HL-60/S4 treated with phorbol 12-myristate 13-acetate at 8.2 ng/mL for 4 days and 3 days (cell line): ENCODE measurements at regions not wholly inside any gene's neighbourhood (a gene's known extent, or its start where the extent isn't known, plus 50 kb on each side); places are given as distances from the start of the nearest gene placed in this dataset.
"Not testable (repeated sequence)": the region's sequence is repeated elsewhere in the genome, so short reads cannot be mapped to it uniquely, and the experiment has no call there.

Source experiments
- in situ Hi-C: fragments of 300-500 bp; cut with MboI; formaldehyde crosslinking; loops from 2 replicates; pipeline ENCODE4 v1.15.0; 2022; ENCODE audit warnings: low sequenced_read_pairs

DNA sequence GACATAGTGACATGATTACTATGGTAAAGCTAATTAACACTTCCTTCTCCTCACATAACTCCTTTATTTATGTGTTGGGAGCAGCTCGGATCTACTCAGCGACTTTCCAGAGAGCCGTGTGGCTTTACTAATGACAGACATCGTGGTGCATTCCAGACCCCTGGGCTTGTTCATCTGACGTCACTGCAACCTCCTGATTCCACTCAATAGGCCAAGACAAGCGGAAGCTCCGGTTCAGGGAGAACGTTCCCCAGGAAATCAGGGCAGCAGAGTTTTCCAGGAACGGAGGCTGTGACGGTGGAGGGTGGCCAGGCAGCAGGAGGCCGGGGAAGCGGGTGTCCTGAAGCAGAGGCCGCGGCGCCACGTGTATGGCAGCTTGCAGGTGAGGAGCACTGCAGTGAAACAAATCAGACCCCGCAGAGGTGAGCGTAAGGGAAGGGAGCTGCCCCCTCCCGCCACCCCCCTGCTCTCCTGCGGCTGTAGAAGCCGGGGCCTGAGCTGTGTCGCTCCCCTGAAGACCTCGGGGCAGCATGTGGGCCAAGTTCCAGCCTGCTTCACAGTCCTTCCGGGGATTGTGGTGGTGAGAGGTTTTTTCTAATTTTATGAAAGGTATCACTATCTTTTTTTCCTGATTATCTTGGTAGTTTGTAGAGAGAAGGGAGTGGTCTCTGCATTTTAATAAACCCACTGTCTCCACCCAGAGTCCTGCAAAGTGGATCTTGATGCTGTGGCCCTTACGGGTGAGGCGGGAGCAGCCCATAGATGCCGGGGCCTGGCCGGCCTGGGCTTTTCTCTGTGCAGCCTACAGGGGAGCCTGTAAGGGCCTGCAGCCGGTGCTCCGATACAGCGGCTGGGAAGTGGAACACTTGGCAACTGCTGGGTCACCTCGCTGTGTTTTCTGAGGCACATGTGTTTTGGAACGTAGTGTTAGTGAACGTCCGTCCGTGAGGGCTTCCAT is 220.4 kb upstream of the IRX4 start:
- in situ Hi-C loops, result no loop called here

DNA sequence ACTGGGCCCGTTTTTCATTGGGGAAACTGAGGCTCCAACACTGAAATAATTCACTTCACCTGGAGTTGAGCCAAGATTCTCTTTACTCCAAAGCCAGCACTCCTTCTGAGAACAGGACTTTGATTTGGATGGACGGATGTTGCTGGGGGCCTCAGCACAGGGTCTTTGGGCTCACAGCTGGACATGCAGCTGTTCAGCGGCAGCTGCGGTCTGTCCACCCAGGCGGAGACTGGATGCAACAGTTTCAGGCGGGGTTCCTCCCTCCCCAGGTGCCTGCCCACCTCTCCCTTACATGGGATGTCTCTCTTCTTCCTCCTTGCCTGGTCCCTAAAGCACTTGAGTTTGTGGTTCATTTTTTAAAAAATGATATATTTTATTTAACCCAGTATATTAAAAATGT is 219.0 kb upstream of the IRX4 start:
- in situ Hi-C loops, result no loop called here

DNA sequence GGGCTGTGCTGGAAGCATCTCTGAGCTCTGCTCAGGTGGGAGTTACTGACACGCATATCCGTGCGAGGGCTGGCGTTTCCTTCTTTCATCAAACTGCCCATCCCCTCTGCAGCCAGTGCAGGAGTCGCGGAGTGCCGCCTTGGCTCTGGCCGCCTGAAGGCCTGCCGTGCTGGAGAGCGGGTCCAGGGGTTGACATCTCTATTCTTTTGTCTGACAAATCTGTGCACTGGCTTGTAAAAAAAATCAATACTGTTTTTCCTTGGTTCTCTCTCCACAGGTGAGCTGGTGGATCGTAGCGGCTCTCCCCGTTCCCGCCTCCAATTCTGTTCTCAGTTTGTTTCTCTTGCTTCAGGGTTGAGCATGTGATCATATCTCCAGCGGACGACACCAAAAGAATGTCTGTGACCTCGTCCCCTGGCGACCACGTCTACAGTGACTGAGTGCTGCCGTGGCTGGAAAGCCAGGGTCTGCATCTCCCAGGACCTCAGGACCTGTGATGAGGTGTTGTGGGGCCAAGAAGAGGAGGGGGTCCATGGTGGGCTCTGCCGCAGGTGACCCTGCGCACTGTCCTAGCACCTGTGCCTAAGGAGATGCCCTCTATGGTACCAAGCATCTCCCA is 214.3 kb upstream of the IRX4 start:
- in situ Hi-C loops, result no loop called here

DNA sequence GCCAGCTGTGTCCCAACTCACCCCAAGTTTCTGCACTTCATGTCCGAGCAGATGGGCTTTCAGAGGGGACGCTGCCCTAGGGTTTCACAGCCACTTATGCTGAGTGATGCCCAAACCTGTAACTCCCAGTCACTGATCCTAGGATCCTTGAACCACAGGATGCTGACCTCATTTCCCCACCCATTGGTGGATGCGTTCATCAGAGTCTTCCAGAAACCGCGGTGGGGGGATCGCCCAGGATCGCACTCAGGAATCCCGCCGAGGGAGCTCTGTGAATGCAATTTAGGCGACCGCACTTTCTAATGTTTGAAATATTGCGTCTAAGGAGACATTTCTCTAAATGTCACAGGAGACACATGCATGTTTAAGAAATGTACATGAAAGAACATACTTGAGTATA is 212.3 kb upstream of the IRX4 start:
- in situ Hi-C loops, result no loop called here

DNA sequence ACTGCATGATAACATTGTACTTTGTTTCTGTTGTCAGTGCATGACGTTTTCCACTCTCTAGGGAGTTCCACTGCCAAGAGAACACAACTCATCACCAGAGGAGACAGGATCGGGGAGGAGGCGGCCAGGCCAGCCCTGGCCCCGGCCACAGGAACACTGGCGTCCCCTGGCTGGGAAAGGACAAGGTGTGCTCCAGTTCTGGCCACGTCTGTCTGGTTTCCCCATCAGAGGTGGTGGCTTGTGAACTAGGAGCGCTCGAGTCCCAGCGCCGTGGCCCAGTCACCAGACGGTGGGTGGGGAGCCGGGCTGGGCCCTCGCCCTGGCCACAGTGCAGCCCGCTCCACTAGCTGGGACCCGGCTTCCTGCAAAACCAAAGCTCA is 211.9 kb upstream of the IRX4 start:
- in situ Hi-C loops, result no loop called here

DNA sequence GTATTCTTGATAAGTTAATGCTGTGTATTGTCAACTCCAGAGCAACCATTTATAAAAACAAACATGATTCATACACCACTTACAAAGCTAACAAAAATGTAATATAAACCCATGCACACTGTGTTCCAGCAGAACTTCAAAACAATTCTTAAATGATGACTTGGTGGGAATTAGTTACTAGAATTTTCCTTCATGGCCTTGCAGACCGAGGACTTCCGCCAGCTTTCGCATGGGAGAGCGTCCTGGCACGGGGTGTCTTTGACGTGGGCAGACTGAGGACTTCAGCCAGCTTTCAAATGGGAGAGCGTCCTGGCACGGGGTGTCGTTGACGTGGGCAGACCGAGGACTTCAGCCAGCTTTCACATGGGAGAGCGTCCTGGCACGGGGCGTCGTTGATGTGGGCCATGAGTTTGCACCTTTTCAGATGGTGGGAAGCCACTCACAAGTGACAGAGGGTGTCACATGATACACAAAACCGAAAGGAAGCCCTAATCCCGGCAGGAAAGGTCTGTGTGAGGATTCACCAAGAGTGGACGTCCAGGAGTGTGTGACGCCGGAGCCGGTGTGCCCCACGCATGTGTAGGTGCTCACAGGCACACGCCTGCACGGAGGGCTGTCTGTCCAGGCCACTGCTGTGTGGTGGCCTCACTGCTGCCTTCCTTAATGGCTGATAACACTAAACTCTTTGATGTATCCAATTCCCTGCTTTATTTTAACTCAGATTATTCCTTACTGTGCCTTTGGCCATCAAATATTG is 211.3 kb upstream of the IRX4 start:
- in situ Hi-C loops, result no loop called here

DNA sequence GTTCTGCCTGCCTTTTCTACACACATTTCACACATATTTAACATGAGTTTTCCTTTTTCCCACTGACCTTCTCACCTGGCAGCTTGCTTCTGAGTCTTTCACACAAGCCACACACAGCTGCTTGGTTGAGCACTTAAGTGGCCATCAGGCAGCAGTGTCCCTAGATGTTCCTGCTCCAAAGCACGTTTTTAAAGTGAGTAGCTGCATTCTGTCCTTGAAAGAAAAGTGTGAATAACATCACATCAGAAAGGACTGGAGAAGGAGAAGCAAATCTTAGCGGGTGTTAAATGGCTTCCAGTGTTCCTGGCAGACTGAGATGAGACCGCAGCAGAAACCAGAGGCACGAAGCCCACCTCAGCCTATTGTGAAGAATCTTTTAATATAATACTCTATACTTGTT is 209.2 kb upstream of the IRX4 start:
- in situ Hi-C loops, result no loop called here

DNA sequence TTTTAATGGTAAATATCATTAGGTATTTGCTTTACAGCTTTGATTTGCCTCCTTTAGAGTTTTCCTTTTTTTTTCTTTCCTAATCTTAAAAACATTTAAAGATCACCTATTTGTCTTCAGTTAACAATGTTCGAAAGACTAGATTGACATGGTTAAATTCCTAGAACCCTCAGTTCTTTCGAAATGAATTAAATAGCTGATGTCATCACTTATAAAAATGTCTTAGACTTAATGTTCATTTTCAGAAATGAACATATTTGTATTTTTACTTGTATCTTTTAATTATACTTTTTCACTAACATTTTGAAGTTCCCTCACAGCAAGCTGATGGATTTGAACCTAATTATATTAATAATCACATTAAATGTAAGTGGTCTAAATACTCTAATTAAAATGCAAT is 205.3 kb upstream of the IRX4 start:
- in situ Hi-C loops, result no loop called here

DNA sequence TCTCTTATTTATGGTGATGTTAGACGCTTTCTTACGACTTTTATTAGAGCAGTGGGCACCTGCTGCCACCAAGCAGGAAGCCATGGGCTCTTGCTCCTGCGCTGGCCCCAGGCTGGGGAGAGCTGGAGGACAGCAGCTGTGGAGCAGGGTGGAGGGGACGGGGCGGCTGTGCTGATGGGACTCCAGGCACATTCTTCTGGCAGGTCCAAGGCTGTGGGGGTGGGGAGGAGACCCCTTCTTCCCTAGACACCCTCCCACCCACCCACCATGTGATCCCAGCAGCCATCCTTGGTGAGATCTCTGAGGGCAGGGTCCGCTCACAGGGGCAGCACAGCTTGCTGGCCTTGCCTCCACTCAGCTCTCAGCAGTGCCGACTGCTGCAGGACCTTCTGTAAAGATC is 192.6 kb upstream of the IRX4 start:
- in situ Hi-C loops, result no loop called here

DNA sequence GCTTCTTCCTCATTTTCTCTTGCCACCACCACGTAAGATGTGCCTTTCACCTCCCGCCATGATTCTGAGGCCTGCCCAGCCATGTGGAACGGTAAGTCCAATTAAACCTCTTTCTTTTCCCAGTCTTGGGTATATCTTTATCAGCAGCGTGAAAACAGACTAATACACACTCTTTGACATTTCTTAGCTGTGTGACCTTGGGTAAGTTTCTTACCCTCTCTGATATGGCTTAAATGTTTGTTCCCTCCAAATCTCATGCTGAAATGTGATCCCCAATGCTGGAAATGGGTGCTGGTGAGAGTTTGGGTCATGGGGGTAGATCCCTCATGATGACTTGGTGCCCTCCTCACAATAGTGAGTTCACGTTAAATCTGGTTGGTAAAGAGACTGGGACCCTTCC is 188.8 kb upstream of the IRX4 start:
- in situ Hi-C loops, result no loop called here

DNA sequence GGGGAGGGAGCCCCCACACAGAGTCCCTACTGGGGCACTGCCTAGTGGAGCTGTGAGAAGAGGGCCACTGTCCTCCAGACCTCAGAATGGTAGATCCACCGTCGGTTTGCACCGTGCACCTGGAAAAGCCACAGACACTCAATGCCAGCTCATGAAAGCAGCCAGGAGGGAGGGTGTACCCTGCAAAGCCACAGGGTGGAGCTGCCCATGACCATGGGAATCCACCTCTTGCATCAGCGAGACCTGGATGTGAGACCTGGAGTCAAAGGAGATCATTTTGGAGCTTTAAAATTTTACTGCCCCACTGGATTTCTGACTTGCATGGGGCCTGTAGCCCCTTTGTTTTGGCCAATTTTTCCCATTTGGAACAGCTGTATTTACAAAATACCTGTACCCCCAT is 188.1 kb upstream of the IRX4 start:
- in situ Hi-C loops, result not testable (repeated sequence)

DNA sequence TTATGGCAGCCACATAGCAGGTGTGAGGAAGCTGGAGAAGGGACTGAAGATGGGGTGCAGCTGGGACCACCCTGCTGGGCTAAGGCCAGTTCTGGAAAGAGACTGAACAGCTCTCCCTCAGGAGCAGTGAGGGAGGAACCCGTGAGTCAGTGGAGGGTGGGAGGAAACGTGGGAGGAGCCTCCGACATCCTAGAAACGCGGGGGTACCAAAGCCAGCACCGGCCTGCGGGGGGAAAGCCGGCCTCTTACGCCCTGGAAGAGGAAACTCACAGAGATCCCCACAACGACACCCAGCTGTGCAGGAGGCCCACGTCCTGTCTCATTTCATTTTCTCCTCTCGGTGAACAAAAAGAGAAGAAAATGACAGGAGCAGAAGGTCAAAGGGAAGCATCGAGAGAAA is 185.8 kb upstream of the IRX4 start:
- in situ Hi-C loops, result no loop called here

DNA sequence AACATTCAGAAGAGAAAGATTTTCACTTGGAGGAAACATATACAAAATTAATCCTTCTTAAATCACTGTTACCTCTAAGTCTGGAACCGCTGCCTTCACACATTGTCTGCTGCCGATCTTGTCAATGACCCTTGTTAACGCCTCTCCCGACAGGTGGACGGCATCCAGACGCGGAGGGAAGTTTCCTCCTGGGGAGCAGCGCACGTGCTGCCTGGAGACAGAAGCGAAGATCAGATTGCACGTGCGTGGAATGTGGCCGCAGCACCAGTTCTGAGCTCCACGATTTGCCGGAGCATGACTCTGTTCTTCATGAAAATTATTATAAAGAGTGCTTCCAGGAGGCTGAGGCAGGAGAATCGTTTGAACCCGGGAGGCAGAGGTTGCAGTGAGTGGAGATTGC is 183.6 kb upstream of the IRX4 start:
- in situ Hi-C loops, result no loop called here

DNA sequence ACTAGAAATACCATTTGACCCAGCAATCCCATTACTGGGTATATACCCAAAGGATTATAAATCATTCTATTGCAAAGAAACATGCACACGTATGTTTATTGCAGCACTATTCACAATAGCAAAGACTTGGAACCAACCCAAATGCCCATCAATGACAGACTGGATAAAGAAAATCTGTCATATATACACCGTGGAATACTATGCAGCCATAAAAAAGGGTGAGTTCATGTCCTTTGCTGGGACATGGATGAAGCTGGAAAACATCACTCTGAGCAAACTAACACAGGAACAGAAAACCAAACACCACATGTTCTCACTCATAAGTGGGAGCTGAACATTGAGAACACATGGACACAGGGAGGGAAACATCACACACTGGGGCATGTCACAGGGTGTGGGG is 180.7 kb upstream of the IRX4 start:
- in situ Hi-C loops, result not testable (repeated sequence)

DNA sequence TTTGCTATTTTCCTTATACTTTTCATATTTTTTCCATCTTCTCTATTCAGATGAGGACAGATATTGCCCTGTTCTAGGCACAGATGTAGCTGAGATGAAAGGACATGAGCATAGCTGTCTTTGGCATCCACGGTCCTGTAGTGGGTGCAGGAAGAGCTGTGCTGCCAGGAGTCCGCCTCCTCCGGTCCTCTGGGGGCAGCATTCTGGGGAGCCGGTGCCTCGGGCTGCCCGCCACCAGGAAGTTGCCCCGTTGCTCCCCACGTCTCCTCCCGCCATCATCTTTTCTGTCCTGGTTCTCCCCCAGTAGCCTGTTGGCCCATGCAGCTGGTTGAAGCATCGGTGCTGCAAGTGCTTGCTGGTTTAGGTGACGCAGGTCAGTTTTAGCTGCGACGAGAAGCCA is 170.0 kb upstream of the IRX4 start:
- in situ Hi-C loops, result no loop called here

DNA sequence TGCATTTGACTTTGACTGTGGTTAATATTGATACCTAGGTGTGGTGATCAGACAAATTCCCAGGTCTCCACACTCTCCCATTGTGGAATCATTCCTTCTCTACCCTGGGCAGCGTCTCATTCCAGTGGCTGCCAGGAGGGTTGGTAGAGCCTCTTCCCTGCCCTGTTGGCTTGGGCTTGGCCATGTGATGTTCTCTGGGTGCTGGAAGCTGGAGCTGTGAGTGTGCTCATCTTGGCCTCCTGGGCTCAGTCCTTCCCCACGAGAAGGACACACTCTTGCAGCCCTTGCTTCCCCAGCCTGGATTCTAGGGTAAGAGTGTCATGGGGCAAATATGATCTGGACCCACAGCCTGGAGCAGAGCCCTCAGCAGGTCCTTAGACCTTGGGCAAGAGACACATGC is 167.2 kb upstream of the IRX4 start:
- in situ Hi-C loops, result no loop called here

DNA sequence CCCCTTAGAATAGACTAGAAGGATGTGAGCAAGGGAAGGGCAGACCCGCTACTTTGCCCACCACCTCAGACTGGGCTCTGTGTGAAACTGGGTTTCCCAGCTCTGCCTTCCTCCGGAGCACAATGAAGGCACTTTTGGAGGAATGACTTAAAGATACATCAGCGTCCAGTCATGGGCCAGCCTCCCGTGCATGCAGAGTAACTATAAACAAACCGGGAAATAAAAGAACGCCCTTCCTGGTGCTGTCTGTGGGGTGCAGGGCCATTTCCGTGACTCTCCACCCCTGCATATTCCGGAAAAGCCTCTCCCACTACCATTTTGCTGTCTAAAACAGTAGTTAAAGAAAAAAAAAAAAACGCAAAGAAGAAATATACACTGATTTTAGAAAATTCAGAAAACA is 165.9 kb upstream of the IRX4 start:
- in situ Hi-C loops, result no loop called here

DNA sequence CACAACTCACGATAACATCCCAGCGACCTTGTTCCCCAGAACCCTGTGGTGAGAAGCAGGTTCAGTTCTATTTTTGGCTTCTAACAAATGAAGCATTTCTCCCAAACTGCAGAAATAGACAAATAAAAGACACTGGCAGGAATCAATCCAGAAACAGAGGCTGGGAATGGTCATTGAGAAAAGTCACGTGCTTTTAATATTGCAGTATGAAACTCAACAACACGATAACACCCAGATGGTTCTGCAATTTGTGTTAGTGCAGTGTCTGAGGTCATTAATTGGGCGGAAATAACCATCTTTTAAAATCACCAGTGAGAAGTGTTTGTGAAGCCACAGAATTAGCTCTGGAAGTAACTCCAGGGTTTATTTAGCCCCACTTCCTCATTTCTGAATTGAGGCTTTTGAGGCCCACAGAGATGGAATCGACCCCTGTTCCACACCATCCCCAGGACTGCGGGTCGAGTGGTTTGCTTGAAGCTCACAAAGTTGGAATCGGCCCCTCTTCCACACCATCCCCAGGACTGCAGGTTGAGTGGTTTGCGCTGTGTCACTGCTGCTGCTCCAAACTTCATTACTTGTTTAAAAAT is 164.7 kb upstream of the IRX4 start:
- in situ Hi-C loops, result no loop called here

DNA sequence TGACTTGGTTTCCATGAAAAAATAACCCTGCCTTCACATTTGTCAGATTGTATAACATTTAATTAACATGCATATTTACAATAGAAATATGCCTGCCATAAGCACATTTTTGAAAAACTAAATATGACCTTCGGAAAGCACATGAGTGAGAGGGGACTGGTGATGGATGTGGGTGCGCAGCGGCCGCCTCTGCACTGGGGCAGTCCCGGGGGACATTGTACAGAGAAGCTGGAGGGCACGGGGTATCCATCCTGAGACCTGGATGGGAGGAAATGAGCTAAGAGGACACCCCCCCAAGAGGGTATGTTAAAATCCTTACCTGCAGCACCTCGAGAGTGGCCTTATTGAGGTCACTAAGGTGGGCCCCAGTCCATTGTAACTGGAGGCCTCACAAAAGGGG is 161.3 kb upstream of the IRX4 start:
- in situ Hi-C loops, result no loop called here

DNA sequence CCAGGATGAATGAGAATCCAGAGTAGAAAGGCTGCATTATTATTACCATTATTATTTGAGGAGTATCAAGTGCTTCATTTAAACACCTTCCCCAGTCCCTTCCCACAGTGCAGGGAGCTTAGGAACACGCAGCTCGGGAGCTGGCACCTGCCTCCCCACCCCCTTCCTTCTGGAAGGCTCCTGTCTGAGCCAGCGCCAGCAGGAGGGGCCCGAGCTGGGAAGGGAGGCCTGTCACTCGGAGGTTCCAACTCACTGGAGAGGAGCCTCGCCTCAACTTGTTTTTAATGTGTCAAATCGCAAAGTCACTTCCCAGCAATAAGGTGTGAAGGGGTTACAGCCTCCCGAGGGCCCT is 156.4 kb upstream of the IRX4 start:
- in situ Hi-C loops, result no loop called here

DNA sequence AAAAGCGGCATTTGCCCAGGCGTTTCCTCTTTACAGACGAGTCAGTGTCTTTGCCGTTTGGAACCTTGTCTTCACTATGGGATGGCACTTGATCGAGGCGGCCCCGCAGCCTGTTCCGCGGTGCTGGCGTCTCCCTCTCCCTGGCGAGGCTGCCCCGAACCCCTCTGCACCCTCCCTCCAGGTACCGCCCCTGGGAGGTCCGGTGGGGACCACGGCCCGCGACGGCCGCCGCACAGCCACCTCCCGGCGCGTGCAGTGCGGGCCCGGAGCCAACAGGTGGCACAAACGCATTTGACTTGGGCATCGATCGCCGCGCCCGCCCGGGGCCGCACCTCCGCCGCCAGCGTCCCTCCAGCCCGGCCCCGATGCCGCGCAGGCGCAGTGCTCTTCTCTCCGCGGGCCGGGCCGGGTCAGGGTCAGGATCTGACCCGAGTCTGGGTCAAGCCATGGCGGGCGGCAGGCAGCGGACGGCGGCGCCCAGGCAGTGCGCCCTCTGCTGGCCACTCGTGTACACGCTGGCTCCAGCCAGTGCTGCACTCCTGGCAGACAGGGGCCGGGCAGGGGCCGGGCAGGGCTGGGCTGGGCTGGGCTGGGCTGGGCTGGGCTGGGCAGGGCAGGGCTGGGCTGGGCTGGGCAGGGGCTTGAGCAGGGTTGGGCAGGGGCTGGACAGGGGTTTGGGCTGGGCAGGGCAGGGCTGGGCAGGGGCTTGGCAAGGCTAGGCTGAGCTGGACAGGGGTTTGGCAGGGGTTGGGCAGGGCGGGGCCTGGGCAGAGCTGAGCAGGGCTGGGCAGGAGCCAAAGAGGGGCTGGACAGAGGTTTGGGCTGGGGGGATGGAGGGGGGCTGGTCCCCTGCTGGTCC is 155.8 kb upstream of the IRX4 start:
- in situ Hi-C loops, result no loop called here
